ENCODE measurements at regions not wholly inside any gene's neighbourhood (a gene's known extent, or its start where the extent isn't known, plus 50 kb on each side); places are given as distances from the start of the nearest gene placed in this dataset.

GRCh38 chr16:75945916-75946457 lies 219.7 kb upstream of the CPHXL start:
- no peak overlapping the region for H3K4me3 ChIP-seq
- no peaks in the 10 kb centered on the region for H3K36me3 ChIP-seq (replicated peaks in 1 of 2; ENCODE audit: insufficient read depth in 1 of 2, low read depth in 2 of 2)
- peaks cover 38% of the 10 kb centered on the region for H3K4me1 ChIP-seq
- peak; percentile 83 for ATAC-seq
- intact Hi-C loops (cut with DNase I): no loop called here
- no peaks in the 10 kb centered on the region for H3K9me3 ChIP-seq
- H3K27ac ChIP-seq: peak overlapping the region; percentile 6 to 69 (median 56)
- TF ChIP-seq POLR2A (IDR thresholded peaks at IDR 0.05) (peak in 1 of 3 donors; percentile 21), CTCF (IDR thresholded peaks at IDR 0.05) (no peak)
- DNase-seq: peak; percentile 62 to 85 (median 73)
- 28 to 29% methylated on average over 8 of the region's 8 CpGs for WGBS, 2 donors
- H3K27me3 ChIP-seq: no peaks in the 10 kb centered on the region

- WGBS, 2 donors: 57 to 69% methylated on average over 2 of the region's 2 CpGs
Observed at GRCh38 chr16:75947626-75948239, 221.4 kb upstream of the CPHXL start.

GRCh38 chr16:75948441-75948840 lies 222.2 kb upstream of the CPHXL start:
- Histone ChIP-seq H3K9me3 (no peaks in the 10 kb centered on the region), H3K36me3 (replicated peaks in 1 of 2; ENCODE audit: insufficient read depth in 1 of 2, low read depth in 2 of 2) (no peaks in the 10 kb centered on the region), H3K4me1 (peaks cover 28% of the 10 kb centered on the region), H3K27me3 (no peaks in the 10 kb centered on the region), H3K27ac (no peak overlapping the region), H3K4me3 (no peak overlapping the region)
- intact Hi-C loops (cut with DNase I): no loop called here
- TF ChIP-seq CTCF (IDR thresholded peaks at IDR 0.05): no peak
- TF ChIP-seq POLR2A (IDR thresholded peaks at IDR 0.05): no peak
- ATAC-seq (no peak), DNase-seq (no peak)
- 73 to 77% methylated on average over 2 of the region's 2 CpGs for WGBS, 2 donors

More at GRCh38 chr16:75947626-75948239, 221.4 kb upstream of the CPHXL start:
- ATAC-seq (no peak), DNase-seq (no peak)
- Histone ChIP-seq H3K4me1 (peaks cover 35% of the 10 kb centered on the region), H3K4me3 (no peak overlapping the region), H3K36me3 (replicated peaks in 1 of 2; ENCODE audit: insufficient read depth in 1 of 2, low read depth in 2 of 2) (no peaks in the 10 kb centered on the region), H3K27me3 (no peaks in the 10 kb centered on the region), H3K27ac (no peak overlapping the region), H3K9me3 (no peaks in the 10 kb centered on the region)
- intact Hi-C loops (cut with DNase I): no loop called here
- TF ChIP-seq CTCF (IDR thresholded peaks at IDR 0.05): no peak

GRCh38 chr16:75948886-75949285 lies 222.6 kb upstream of the CPHXL start:
- DNase-seq (no peak), ATAC-seq (no peak)
- Histone ChIP-seq H3K4me3 (no peak overlapping the region), H3K9me3 (no peaks in the 10 kb centered on the region), H3K36me3 (replicated peaks in 1 of 2; ENCODE audit: insufficient read depth in 1 of 2, low read depth in 2 of 2) (no peaks in the 10 kb centered on the region), H3K27ac (no peak overlapping the region), H3K4me1 (peaks cover 24% of the 10 kb centered on the region), H3K27me3 (no peaks in the 10 kb centered on the region)
- WGBS, 2 donors: 91 to 96% methylated on average over 3 of the region's 3 CpGs
- intact Hi-C loops (cut with DNase I): no loop called here
- TF ChIP-seq POLR2A (IDR thresholded peaks at IDR 0.05): no peak
- TF ChIP-seq CTCF (IDR thresholded peaks at IDR 0.05): no peak

- 90% methylated on average over 2 of the region's 2 CpGs for WGBS, 2 donors
- Histone ChIP-seq H3K27ac (no peak overlapping the region), H3K4me1 (no peaks in the 10 kb centered on the region), H3K9me3 (no peaks in the 10 kb centered on the region), H3K36me3 (replicated peaks in 1 of 2; ENCODE audit: insufficient read depth in 1 of 2, low read depth in 2 of 2) (no peaks in the 10 kb centered on the region), H3K4me3 (no peak overlapping the region), H3K27me3 (no peaks in the 10 kb centered on the region)
- intact Hi-C loops (cut with DNase I): no loop called here
- no peak for TF ChIP-seq CTCF (IDR thresholded peaks at IDR 0.05)
- TF ChIP-seq POLR2A (IDR thresholded peaks at IDR 0.05): no peak
- ATAC-seq (no peak), DNase-seq (no peak)
Observed at GRCh38 chr16:75952124-75952523, 225.8 kb upstream of the CPHXL start.

All from body of pancreas (tissue), 4 donors.